ENCODE measurements at regions not wholly inside any gene's neighbourhood (a gene's known extent, or its start where the extent isn't known, plus 50 kb on each side); places are given as distances from the start of the nearest gene placed in this dataset.

DNA sequence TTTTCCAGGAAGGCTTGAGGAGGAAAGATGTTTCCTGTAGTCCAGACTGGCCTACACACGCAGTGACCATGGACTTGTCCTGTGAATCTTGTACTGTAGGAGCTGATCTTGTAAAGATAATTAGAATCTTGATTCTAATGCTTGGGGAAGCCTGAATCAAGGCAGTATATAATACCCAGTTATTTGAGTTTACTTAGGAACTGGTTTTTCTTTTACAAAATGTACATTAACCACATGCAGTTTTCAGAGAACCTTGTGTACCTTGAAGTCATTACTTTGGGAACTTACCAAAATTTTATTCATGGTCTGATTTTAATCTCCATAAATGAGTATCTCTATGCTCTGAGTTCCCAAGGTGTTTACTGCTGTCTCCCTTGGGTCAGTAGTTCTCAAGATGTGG, 439.9 kb upstream of the AZI2 start:
- no peak overlapping the region for H3K9ac ChIP-seq (ENCODE audit: low read length)
- no peaks in the 10 kb centered on the region for H3K9me3 ChIP-seq (ENCODE audit: insufficient read depth, low read length)
- no peak for TF ChIP-seq EZH2phosphoT487 (conservative IDR thresholded peaks at IDR 0.05; ENCODE audit: low read length)
- TF ChIP-seq, protein P1, sequence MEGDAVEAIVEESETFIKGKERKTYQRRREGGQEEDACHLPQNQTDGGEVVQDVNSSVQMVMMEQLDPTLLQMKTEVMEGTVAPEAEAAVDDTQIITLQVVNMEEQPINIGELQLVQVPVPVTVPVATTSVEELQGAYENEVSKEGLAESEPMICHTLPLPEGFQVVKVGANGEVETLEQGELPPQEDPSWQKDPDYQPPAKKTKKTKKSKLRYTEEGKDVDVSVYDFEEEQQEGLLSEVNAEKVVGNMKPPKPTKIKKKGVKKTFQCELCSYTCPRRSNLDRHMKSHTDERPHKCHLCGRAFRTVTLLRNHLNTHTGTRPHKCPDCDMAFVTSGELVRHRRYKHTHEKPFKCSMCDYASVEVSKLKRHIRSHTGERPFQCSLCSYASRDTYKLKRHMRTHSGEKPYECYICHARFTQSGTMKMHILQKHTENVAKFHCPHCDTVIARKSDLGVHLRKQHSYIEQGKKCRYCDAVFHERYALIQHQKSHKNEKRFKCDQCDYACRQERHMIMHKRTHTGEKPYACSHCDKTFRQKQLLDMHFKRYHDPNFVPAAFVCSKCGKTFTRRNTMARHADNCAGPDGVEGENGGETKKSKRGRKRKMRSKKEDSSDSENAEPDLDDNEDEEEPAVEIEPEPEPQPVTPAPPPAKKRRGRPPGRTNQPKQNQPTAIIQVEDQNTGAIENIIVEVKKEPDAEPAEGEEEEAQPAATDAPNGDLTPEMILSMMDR (IDR thresholded peaks at IDR 0.05; ENCODE audit: insufficient read depth, low read length, poor library complexity, severe bottlenecking): no peak
- H3K27me3 ChIP-seq (ENCODE audit: low read length): no peaks in the 10 kb centered on the region
- H3K4me2 ChIP-seq (ENCODE audit: low read depth, low read length, poor library complexity, severe bottlenecking): no peak overlapping the region
- no peak overlapping the region for H3K27ac ChIP-seq (ENCODE audit: low read depth, low read length)
- no peak overlapping the region for H3K4me3 ChIP-seq (ENCODE audit: insufficient read depth, low read length, poor library complexity, severe bottlenecking)
- H3K36me3 ChIP-seq (ENCODE audit: low read length): no peaks in the 10 kb centered on the region
- no peak overlapping the region for H2AFZ ChIP-seq (ENCODE audit: low read depth, low read length, severe bottlenecking)
- no peaks in the 10 kb centered on the region for H3F3A ChIP-seq (ENCODE audit: insufficient read depth)
- no peaks in the 10 kb centered on the region for H3K79me2 ChIP-seq (ENCODE audit: insufficient read depth, low read length)
- H4K20me1 ChIP-seq (ENCODE audit: low read depth, low read length): no peaks in the 10 kb centered on the region
- no peaks in the 10 kb centered on the region for H3K9me2 ChIP-seq (replicated peaks; ENCODE audit: insufficient read depth, low read length)

DNA sequence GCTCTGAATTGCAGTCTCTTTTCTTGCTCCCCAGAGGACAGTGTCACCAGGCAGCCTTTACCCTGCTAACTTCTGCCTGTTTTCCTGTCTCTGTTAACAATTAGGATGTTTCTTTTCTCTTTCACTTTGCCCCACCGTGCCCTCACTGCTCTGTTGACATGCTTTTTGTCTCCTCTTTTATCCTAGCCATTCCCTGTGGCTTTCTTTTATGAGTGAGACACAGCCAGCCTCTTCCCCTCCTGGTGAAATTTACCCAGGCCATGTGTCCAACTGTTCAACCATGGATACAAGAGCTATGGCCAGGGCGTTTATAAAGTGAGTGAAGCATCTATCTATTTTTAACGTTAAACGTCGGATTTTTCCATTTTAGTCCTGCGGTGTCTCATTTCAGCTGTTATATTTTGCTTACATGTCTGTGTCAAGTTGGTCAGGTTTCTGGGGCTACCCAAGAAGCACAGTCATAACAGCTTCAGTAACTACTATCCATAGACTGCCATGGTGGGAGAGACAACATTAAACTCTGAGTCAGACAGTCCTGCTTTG, 443.2 kb upstream of the AZI2 start:
- Histone ChIP-seq H3K4me2 (ENCODE audit: low read depth, low read length, poor library complexity, severe bottlenecking) (no peak overlapping the region), H4K20me1 (ENCODE audit: low read depth, low read length) (no peaks in the 10 kb centered on the region), H3K36me3 (ENCODE audit: low read length) (no peaks in the 10 kb centered on the region), H3K4me3 (ENCODE audit: insufficient read depth, low read length, poor library complexity, severe bottlenecking) (no peak overlapping the region), H3K9me2 (replicated peaks; ENCODE audit: insufficient read depth, low read length) (no peaks in the 10 kb centered on the region), H3F3A (ENCODE audit: insufficient read depth) (no peaks in the 10 kb centered on the region), H3K9ac (ENCODE audit: low read length) (no peak overlapping the region), H3K27ac (ENCODE audit: low read depth, low read length) (no peak overlapping the region), H3K79me2 (ENCODE audit: insufficient read depth, low read length) (no peaks in the 10 kb centered on the region), H3K27me3 (ENCODE audit: low read length) (no peaks in the 10 kb centered on the region), H3K9me3 (ENCODE audit: insufficient read depth, low read length) (no peaks in the 10 kb centered on the region), H2AFZ (ENCODE audit: low read depth, low read length, severe bottlenecking) (no peak overlapping the region)
- no peak for TF ChIP-seq EZH2phosphoT487 (conservative IDR thresholded peaks at IDR 0.05; ENCODE audit: low read length)
- TF ChIP-seq, protein P1 (IDR thresholded peaks at IDR 0.05; ENCODE audit: insufficient read depth, low read length, poor library complexity, severe bottlenecking): no peak

DNA sequence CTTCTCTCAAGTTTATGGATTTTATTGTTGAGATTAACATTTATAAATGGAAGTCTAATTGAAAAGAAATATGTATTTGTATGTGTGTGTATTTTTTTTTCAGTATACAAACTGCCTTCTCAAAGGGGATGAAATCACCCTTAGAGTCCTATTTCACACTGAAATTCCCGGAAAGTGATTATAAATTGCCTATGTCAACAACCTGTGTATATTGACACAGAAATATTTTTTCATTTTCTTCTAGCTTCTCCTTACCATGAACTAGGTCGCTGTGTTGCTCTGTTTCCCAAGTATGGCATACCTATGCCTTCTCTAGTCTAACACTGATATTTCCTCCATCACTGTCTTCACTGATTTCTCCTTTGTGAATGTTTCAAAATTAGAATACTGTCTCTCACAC, 444.0 kb upstream of the AZI2 start:
- TF ChIP-seq, protein P1 (IDR thresholded peaks at IDR 0.05; ENCODE audit: insufficient read depth, low read length, poor library complexity, severe bottlenecking): no peak
- no peak for TF ChIP-seq EZH2phosphoT487 (conservative IDR thresholded peaks at IDR 0.05; ENCODE audit: low read length)
- Histone ChIP-seq H3K4me3 (ENCODE audit: insufficient read depth, low read length, poor library complexity, severe bottlenecking) (no peak overlapping the region), H3K27me3 (ENCODE audit: low read length) (no peaks in the 10 kb centered on the region), H3K9me3 (ENCODE audit: insufficient read depth, low read length) (no peaks in the 10 kb centered on the region), H3K27ac (ENCODE audit: low read depth, low read length) (no peak overlapping the region), H2AFZ (ENCODE audit: low read depth, low read length, severe bottlenecking) (no peak overlapping the region), H3F3A (ENCODE audit: insufficient read depth) (no peaks in the 10 kb centered on the region), H3K9me2 (replicated peaks; ENCODE audit: insufficient read depth, low read length) (no peaks in the 10 kb centered on the region), H3K79me2 (ENCODE audit: insufficient read depth, low read length) (no peaks in the 10 kb centered on the region), H4K20me1 (ENCODE audit: low read depth, low read length) (no peaks in the 10 kb centered on the region), H3K36me3 (ENCODE audit: low read length) (no peaks in the 10 kb centered on the region), H3K9ac (ENCODE audit: low read length) (no peak overlapping the region), H3K4me2 (ENCODE audit: low read depth, low read length, poor library complexity, severe bottlenecking) (no peak overlapping the region)
